NB4 (cell line): ENCODE measurements at regions not wholly inside any gene's neighbourhood (a gene's known extent, or its start where the extent isn't known, plus 50 kb on each side); places are given as distances from the start of the nearest gene placed in this dataset.

Experiments
- POLR2A ChIP-seq: IDR thresholded peaks from 2 replicates; pipeline ENCODE4 v1.6.1; 2011; ENCODE audit warnings: mild to moderate bottlenecking; ENCODE audit not compliant: insufficient read length; ENCODE audit errors: extremely low read depth
- TF ChIP-seq, protein P1 (sequence below): IDR thresholded peaks from one replicate; pipeline ENCODE4 v1.5.1; 2012; ENCODE audit warnings: low read depth, low read length
- TF ChIP-seq, protein P2 (sequence below): IDR thresholded peaks from 2 replicates; pipeline ENCODE4 v1.6.1; 2011; ENCODE audit warnings: low read depth, low read length

DNA sequence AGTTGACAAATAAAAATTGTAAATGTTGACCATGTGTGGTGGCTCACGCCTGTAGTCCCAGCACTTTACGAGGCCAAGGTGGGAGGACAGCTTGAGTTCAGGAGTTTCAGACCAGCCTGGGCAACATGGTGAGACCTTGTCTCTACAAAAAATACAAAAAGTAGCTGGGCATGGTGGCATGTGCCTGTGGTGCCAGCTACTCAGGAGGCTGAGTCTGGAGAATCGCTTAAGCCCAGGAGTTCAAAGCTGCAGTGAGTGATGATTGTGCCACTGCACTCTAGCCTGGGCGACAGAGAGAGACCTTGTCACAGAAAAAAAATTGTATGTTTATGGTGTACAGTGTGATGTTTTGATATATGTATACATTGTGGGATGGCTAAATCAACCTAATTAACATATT, 119.6 kb downstream of the NPIPB5 start:
- no peak for TF ChIP-seq POLR2A
- TF ChIP-seq, protein P1, sequence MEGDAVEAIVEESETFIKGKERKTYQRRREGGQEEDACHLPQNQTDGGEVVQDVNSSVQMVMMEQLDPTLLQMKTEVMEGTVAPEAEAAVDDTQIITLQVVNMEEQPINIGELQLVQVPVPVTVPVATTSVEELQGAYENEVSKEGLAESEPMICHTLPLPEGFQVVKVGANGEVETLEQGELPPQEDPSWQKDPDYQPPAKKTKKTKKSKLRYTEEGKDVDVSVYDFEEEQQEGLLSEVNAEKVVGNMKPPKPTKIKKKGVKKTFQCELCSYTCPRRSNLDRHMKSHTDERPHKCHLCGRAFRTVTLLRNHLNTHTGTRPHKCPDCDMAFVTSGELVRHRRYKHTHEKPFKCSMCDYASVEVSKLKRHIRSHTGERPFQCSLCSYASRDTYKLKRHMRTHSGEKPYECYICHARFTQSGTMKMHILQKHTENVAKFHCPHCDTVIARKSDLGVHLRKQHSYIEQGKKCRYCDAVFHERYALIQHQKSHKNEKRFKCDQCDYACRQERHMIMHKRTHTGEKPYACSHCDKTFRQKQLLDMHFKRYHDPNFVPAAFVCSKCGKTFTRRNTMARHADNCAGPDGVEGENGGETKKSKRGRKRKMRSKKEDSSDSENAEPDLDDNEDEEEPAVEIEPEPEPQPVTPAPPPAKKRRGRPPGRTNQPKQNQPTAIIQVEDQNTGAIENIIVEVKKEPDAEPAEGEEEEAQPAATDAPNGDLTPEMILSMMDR = no peak
- TF ChIP-seq, protein P2, sequence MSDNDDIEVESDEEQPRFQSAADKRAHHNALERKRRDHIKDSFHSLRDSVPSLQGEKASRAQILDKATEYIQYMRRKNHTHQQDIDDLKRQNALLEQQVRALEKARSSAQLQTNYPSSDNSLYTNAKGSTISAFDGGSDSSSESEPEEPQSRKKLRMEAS = no peak
